SHP77 treated with DMSO at 0.1 percent for 48 hours (cell line): ENCODE measurements at regions not wholly inside any gene's neighbourhood (a gene's known extent, or its start where the extent isn't known, plus 50 kb on each side); places are given as distances from the start of the nearest gene placed in this dataset.
"Not testable (repeated sequence)": the region's sequence is repeated elsewhere in the genome, so short reads cannot be mapped to it uniquely, and the experiment has no call there.

Experiments
- DNase-seq: peaks from one replicate; lab custom pipeline; 2025; lab: John Stamatoyannopoulos, UW

DNA sequence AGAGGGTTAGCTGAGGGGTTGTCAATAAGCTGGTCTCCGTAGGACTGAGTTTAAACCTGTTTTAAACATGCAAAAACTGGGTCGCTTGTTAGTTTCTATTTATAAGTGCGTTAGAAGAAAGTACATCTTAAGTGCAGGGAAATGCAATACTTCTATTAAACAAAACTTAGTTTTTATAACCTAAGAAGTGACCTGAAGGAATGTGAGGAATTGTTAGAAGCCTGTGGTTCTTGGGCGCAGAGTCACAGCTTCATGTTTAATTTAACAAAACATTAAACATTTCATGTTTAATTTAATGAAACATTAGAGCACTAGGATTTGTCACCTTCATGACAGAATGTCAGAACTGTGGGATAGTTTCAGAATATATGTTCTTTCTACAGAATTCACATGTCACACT is 469.2 kb upstream of the WWC1 start:
- DNase-seq: no peak

- DNase-seq: no peak
These were observed 468.0 kb upstream of the WWC1 start for GRCh38 chr5:167823405-167823804.

- DNase-seq: no peak
These were observed 463.7 kb upstream of the WWC1 start for GRCh38 chr5:167827766-167828165.

DNA sequence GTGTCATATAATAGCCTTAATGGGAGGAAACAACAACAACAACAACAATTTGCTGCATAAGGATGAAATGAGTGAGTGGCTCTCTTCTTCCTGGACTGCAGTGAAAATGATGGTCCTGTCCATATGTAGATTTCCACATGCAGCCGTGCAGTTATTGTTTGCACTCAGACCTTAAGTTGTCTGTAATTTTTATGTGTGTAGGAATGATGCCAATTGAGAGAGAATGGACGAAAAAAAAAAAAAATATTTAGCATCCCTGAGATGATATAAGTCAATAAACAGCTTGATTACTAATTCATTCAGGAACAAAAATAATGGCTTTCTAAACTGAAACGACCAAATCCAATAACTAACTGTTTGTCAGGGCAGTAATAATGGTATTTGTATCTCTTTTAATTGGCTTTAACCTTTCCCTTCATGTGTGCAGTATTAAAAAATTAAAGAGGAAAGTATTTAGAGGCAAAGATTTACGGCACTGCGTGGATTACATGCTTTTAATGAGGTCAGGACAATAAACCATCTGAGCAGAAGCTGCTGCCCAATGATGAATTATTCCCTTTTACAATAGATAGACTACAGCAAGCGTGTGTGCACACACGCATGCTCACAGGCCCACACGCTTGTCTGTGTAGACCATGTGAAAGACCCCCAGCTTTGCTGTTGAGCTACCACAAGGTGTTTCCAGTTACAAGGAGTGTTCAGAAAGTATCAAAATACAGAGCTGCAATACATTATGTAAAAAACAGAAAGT is 459.5 kb upstream of the WWC1 start:
- no peak for DNase-seq

DNA sequence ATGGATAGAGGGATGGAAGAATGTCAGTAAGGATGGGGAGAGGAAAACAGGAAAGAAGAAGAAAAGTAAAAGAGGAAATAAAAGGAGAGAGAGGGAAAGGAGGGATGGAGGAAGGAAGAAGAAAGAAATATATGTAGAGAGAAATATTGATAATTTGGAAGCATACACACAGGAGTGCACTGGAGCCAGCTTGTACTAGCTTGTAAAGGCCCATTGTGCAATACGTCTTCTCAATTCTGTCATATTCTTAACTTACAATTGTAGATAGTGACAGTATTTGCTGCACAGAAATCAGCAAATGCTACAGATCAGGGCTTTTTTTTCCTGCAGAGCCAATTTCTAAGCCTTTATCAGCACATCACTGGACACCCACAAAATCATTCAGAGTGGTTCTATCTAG is 458.8 kb upstream of the WWC1 start:
- no peak for DNase-seq

- no peak for DNase-seq
These were observed 458.0 kb upstream of the WWC1 start for GRCh38 chr5:167833456-167833855.

GRCh38 chr5:167835146-167835545 is 456.3 kb upstream of the WWC1 start:
- DNase-seq: no peak

DNA sequence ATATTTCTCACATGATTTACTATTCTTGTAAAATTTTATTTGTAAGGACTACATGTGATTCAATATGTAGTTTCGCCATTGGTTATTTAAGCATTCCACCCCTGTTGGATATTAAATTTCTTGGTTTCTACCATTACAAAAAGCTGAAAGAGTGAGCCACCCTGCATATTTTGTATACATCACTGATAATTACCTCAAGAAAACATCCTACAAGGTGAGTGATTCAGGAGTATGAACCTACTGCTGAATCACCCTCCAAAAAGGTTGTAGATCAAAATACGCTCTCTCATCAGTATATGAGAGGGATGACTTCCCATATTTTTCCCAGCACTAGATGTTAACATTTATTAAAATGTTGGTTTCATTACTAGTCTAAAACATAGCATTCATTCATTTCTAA is 454.3 kb upstream of the WWC1 start:
- no peak for DNase-seq

- DNase-seq: no peak
These were observed 452.4 kb upstream of the WWC1 start for GRCh38 chr5:167839065-167839464.

- DNase-seq: no peak
These were observed 450.8 kb upstream of the WWC1 start for GRCh38 chr5:167840527-167841130.

DNA sequence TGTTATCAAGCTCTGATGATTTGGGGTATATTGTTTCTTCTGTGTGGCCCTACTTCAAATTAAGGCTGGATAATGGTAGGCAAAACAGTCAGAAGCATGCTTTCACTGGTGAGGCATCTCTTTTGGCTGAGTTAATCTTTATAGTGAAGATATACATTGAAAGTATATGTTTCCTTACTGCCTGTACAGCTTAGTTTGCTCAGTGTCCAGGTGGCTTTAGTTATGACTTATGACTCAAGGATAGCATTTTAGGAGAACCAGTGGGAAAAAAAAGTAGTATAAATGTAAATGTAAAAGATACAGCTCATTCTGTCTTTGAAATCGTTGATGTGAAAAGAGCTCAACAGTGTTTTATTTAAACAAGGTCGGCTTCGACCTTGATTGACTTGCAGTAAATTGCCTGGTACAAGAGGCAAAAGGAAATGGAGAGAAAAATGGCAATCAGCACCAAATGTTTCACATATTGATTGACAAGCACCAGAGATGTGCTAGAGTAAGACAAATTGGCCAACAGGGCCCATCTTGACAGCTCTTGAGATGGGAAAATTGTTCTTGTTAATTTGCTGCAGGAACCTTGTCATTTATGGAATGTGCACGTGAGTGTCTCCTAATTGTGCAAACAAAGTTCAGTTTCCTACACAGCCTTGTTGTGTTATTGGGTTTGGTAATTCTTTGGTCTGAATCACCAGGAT is 447.4 kb upstream of the WWC1 start:
- no peak for DNase-seq

GRCh38 chr5:167845952-167846351 is 445.5 kb upstream of the WWC1 start:
- DNase-seq: no peak

DNA sequence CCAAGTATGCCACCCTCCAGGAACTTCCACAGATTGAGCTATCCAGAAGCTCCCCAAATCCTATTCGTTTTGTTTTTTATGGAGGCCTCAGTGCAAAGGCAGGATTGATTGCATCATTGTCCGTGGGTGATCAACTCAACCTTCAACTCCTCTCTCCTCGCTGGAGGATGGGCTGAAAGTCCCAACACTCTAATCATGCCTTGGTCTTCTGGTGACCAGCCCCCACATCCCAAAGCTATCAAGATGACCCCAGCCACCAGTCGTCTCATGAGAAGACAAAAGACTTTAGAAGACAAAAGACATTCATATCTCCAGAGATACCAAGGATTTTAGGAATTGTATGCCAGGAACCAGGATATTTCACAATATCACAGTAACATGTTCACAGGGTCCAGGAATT is 441.6 kb upstream of the WWC1 start:
- DNase-seq: no peak

DNA sequence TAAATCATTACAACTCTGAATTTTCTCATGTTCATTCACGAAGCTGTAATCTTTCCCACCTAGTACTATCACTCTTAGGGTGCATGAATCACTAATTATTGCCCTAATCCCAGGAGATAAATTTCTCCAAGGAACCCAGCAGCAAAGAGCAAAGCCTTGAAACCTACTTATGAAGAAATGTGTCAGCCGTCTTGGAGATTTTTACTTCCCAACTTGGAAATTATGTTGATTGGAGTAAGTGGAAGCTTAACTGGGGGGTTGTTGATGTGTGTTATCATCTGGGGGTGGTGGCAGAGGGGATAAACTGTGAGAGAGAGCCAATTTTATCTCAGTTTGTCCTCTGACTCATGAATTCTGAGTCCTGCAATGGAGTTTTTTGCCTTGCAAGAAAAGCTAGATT is 440.5 kb upstream of the WWC1 start:
- DNase-seq: no peak

- DNase-seq: no peak
These were observed 440.0 kb upstream of the WWC1 start for GRCh38 chr5:167851416-167851815.

GRCh38 chr5:167852515-167852914 is 438.9 kb upstream of the WWC1 start:
- DNase-seq: no peak

DNA sequence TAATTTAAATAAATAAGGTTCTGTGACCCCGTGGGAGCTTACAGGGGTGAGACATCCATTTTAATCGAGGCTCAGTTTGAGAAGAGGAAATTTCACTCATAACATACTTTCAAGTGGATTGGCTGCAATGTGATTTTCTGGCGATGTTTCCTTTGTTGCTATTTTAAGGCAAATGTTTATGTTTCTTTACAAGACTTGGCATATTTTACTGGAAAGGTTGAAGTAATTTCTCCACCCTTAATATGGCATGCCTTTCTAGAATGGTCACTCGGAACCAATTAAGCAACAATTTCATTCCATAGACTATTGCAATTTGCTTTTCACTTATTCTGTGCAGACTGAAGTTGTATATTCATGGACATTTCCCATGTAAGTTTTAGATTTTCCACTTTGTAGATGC is 438.0 kb upstream of the WWC1 start:
- DNase-seq: no peak

DNA sequence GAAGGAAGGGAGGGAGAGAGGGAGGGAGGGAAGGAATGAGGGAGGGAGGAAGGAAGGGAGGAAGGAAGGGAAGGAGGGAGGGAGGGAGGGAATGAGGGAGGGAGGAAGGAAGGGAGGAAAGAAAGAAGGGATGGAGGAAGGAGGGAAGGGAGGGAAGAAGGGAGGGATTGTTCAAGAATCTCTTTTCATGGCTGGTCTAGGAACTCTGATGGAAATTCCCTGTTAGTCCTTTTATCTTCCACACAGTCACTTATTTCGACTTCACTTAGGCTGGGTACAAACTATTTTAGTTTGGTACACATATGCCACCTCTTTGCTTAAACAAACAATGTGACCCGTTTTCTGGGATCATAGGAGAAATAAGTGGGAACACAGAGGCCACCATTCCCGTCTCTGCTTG is 435.6 kb upstream of the WWC1 start:
- DNase-seq: no peak

DNA sequence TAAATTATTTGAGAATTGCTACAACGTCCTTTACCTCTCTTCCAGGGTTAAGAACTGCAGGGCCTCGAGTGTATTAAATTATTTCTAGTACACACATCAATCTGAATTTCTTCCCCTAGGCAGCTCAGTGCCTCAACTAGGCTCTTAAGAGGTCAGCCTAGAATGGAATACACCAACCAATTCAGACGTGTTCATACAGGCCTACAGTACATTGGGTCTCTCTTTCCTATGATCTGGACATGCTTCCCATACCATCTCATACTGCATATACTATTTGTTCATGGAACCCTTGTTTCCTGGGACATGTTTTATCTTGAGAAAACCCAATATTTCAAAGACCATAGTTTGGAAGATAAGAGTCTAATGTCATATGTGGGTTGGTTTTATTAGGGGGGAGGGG is 434.1 kb upstream of the WWC1 start:
- DNase-seq: no peak

GRCh38 chr5:167858186-167858855 is 433.1 kb upstream of the WWC1 start:
- DNase-seq: not testable (repeated sequence)

GRCh38 chr5:167861129-167861927 is 430.1 kb upstream of the WWC1 start:
- DNase-seq: no peak

DNA sequence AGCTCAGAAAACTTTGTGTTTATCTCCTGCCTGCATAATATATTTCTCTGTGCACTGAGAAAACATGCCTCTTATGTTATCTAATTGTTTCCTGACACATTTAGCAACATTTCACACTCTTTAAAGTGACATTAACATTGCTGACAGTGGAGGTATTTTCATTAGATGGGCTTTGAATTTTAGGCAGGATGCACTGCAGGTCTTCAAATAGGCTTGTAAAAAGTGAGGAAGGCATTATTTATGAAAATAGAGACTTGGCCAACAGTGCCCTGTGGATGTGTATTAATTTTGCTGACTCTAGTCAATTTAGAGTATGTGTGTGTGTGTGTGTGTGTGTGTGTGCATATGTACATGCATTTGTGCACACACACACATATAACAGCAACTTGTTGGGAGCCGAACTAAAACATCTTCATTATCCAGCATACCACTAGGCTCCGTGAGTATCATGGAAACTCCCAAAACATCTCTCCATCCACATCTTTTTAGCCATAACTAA is 429.5 kb upstream of the WWC1 start:
- no peak for DNase-seq
